ENCODE measurements at regions not wholly inside any gene's neighbourhood (a gene's known extent, or its start where the extent isn't known, plus 50 kb on each side); places are given as distances from the start of the nearest gene placed in this dataset.

DNA sequence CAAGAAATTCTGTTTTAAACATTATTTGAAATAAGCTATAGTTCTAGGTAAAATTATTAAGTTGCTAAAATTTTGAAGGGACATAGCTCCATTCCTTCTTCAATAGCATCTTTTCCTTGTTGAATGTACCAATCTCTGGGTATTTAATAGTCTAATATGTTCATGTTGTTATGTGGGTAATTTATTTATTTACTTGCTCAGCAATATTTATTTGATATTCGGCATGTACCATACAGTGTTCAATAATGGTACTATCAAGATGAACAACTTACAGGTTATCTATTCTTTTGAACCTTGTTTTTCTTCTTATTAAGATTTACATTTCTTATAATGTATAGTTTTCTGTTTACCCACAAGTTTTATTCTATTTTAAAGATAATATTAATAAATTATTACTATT, 1616.8 kb upstream of the PIK3C3 start:
- no peak overlapping the region for H3K27ac ChIP-seq
- TF ChIP-seq, protein P1, sequence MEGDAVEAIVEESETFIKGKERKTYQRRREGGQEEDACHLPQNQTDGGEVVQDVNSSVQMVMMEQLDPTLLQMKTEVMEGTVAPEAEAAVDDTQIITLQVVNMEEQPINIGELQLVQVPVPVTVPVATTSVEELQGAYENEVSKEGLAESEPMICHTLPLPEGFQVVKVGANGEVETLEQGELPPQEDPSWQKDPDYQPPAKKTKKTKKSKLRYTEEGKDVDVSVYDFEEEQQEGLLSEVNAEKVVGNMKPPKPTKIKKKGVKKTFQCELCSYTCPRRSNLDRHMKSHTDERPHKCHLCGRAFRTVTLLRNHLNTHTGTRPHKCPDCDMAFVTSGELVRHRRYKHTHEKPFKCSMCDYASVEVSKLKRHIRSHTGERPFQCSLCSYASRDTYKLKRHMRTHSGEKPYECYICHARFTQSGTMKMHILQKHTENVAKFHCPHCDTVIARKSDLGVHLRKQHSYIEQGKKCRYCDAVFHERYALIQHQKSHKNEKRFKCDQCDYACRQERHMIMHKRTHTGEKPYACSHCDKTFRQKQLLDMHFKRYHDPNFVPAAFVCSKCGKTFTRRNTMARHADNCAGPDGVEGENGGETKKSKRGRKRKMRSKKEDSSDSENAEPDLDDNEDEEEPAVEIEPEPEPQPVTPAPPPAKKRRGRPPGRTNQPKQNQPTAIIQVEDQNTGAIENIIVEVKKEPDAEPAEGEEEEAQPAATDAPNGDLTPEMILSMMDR (conservative IDR thresholded peaks at IDR 0.05) = no peak

DNA sequence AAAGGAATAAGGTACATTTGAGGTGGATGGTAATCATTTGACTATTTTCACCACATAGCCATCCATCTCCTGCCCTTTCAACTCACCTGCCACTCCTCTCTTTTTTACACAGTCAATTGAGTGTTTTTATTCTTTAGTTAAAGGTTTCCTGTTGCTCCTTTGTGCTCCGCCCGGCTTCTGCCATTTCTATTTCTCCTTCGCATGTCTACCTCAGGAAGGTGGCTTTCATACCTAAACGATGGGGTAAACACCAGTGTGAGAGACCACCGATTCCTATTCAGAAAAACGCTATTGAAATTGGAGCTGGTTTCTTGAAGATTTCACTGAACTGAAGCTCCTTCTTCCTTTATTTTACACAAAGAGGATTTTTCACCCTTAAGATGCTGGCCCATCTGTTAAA, 1628.0 kb upstream of the PIK3C3 start:
- no peak overlapping the region for H3K27ac ChIP-seq
- TF ChIP-seq, protein P1 (conservative IDR thresholded peaks at IDR 0.05) = no peak

DNA sequence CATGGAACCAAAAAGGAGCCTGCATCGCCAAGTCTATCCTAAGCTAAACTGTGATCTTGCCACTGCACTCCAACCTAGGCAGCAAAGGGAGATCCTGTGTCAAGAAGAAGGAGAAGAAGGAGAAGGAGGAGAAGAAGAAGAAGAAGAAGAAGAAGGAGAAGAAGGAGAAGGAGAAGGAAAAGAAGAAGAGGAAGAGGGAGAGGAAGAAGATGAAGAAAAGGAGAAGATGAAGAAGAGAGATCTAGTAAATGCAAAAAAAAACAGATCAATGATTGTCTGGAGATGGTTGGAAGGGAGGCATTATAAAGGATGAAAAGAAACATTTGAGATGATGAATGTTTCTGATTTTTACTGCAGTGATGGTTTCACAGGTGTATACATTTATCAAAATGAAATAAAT, 1629.0 kb upstream of the PIK3C3 start:
- no peak overlapping the region for H3K27ac ChIP-seq
- TF ChIP-seq, protein P1 (conservative IDR thresholded peaks at IDR 0.05) = no peak

DNA sequence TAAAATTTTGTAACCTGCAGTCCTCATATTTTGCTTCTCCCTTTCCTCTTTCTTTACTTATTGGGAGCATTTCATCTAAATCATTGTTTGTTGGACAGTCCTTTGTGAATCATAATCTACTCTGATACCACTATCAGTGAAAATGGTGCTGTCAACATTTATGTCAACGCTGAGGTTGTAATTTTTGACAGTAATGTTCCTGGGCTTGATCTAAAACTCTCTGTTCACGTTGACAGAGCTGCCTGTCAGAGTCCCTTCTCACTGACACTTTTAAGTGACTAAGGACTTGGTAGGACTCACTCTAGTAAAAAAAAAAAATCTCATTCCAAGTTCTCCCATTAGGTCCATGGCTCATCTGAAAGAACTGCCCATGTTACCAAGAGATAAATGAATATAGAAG, 1640.8 kb upstream of the PIK3C3 start:
- H3K27ac ChIP-seq = no peak overlapping the region
- TF ChIP-seq, protein P1 (conservative IDR thresholded peaks at IDR 0.05) = no peak

DNA sequence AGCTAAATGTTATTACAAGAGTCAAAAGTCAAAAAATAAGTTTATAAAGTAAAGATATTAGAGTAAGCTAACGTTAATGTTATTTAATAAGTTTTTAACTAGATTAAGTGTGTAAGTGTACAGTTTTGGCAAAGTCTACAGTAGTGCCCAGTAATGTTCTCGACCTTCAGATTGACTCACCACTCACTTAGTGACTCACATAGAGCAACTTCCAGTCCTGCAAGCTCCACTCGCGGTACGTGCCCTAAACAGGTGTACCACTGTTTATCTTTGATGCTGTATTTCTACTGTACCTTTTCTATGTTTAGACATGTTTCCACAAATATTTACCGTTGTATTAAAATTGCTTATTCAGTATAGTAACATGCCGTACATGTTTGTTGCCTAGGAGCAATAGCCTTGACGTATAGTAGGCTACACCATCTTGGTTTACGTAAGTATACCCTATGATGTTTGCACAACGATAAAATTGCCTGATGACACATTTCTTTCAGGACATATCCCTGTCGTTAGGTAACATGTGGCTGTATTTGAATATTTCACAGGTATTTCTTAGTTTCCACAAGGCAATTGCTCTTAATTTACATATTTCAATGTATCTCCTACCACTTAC, 1641.9 kb upstream of the PIK3C3 start:
- H3K27ac ChIP-seq = no peak overlapping the region
- TF ChIP-seq, protein P1 (conservative IDR thresholded peaks at IDR 0.05) = no peak

DNA sequence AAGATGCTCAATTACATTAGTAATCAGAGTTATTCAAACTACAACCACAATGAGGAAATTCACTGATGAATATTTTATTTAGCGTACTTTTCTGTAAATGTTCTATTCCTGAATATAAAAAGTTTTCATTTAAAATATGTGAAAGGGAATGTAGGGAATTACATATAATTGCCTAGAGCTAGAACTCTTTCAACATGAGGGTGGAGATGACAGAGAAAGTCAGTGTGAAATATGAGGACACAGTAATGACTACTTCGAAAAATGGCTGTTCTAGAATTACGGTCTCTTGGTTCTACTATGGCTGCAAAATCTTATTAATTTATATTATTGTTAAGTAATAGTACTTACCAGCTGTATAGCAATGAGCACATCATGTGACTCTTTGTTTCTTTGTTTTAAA, 1647.4 kb upstream of the PIK3C3 start:
- no peak overlapping the region for H3K27ac ChIP-seq
- TF ChIP-seq, protein P1 (conservative IDR thresholded peaks at IDR 0.05) = no peak

DNA sequence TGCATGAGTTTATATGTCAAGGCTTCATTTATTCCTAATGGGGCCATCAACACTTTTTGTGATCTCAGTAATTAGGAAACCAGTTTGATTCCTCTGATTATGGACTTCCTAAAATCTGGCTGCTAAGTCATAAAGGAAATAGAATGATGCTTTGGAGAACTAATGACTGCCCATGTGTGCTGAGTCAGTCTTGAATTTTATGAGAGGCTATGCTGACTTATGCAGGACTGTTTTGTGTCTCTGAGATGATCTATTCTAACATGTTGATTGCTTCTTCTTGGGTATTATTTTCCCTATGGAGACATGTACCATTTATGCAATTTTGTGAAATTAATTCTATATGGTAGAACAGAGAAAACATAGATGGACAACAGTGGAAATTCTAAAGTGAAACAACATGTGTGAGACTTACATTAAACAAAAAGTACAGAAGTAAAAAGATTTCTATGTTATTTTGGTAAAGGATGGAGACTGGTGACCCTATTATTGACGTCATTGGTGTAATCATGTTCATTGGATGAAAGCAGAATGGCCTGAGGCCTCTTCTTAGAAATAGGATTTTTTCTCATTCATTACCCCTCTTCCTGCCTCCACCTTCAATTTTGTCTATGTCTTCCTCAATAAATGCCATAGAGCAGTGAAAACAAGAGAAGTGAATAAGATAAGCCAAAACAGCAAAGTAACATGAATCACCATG, 1658.2 kb upstream of the PIK3C3 start:
- TF ChIP-seq, protein P1 (conservative IDR thresholded peaks at IDR 0.05) = no peak
- H3K27ac ChIP-seq = no peak overlapping the region

All from VCaP (cell line).